H9 (cell line): ENCODE measurements at regions not wholly inside any gene's neighbourhood (a gene's known extent, or its start where the extent isn't known, plus 50 kb on each side); places are given as distances from the start of the nearest gene placed in this dataset.

Experiments
- DNase-seq: peaks from one replicate; pipeline ENCODE4 v3.0.0-alpha.2; 2017
- H2AFZ ChIP-seq: one replicate; pipeline ENCODE4 v1.6.1; 2013; ENCODE audit warnings: mild to moderate bottlenecking, low read length, control low read depth, moderate library complexity
- H2AK5ac ChIP-seq: 2 replicates; pipeline ENCODE4 v1.6.1; 2013; ENCODE audit warnings: low read length, control low read depth, mixed read lengths; ENCODE audit not compliant: insufficient read length
- H2BK120ac ChIP-seq: one replicate; pipeline ENCODE4 v1.6.1; 2013; ENCODE audit warnings: low read depth, mild to moderate bottlenecking, low read length, control low read depth, inconsistent platforms; ENCODE audit not compliant: poor library complexity, severe bottlenecking
- H2BK12ac ChIP-seq: 2 replicates; pipeline ENCODE4 v1.6.1; 2013; ENCODE audit warnings: low read length, control low read depth, mixed read lengths, low read depth; ENCODE audit not compliant: insufficient read length
- H2BK15ac ChIP-seq: 2 replicates; pipeline ENCODE4 v1.6.1; 2013; ENCODE audit warnings: low read depth, low read length, control low read depth
- H2BK20ac ChIP-seq: one replicate; pipeline ENCODE4 v1.6.1; 2013; ENCODE audit warnings: low read depth, mild to moderate bottlenecking, low read length, control low read depth, inconsistent platforms; ENCODE audit not compliant: poor library complexity, severe bottlenecking
- H2BK5ac ChIP-seq: 2 replicates; pipeline ENCODE4 v1.6.1; 2013; ENCODE audit warnings: low read length, control low read depth, mixed read lengths; ENCODE audit not compliant: insufficient read length
- H3K14ac ChIP-seq: 2 replicates; pipeline ENCODE4 v1.6.1; 2013; ENCODE audit warnings: low read length, control low read depth; ENCODE audit not compliant: insufficient read depth
- H3K18ac ChIP-seq: 2 replicates; pipeline ENCODE4 v1.6.1; 2013; ENCODE audit warnings: low read depth, mild to moderate bottlenecking, mixed read lengths, low read length, control low read depth; ENCODE audit not compliant: insufficient read length
- H3K23ac ChIP-seq: 2 replicates; pipeline ENCODE4 v1.6.1; 2013; ENCODE audit warnings: low read length, control low read depth, mixed read lengths, low read depth; ENCODE audit not compliant: insufficient read length
- H3K23me2 ChIP-seq: 2 replicates; pipeline ENCODE4 v1.6.1; 2013; ENCODE audit warnings: low read depth, mild to moderate bottlenecking, mixed read lengths, low read length, control low read depth; ENCODE audit not compliant: insufficient read length, poor library complexity, severe bottlenecking
- H3K27ac ChIP-seq: 2 replicates; pipeline ENCODE4 v1.5.1; 2013; ENCODE audit warnings: low read length, control low read depth, mixed read lengths, low read depth; ENCODE audit not compliant: insufficient read length
- H3K27me3 ChIP-seq: 2 replicates; pipeline ENCODE4 v1.6.1; 2013; ENCODE audit warnings: low read length, control low read depth, inconsistent platforms; ENCODE audit not compliant: insufficient read depth
- H3K4ac ChIP-seq: 2 replicates; pipeline ENCODE4 v1.6.1; 2013; ENCODE audit warnings: low read depth, mild to moderate bottlenecking, control low read depth, inconsistent platforms, low read length, moderate library complexity
- H3K4me1 ChIP-seq: 2 replicates; pipeline ENCODE4 v1.6.1; 2013; ENCODE audit warnings: low read length, control low read depth, inconsistent platforms; ENCODE audit not compliant: insufficient read depth
- H3K4me2 ChIP-seq: 2 replicates; pipeline ENCODE4 v1.6.1; 2013; ENCODE audit warnings: low read length, control low read depth, mixed read lengths; ENCODE audit not compliant: insufficient read length, insufficient read depth
- H3K56ac ChIP-seq: 2 replicates; pipeline ENCODE4 v1.6.1; 2013; ENCODE audit warnings: low read depth, mild to moderate bottlenecking, mixed read lengths, low read length, control low read depth; ENCODE audit not compliant: insufficient read length
- H3K79me1 ChIP-seq: 2 replicates; pipeline ENCODE4 v1.6.1; 2013; ENCODE audit warnings: low read depth, mild to moderate bottlenecking, moderate library complexity, low read length, control low read depth, inconsistent platforms; ENCODE audit not compliant: insufficient read depth, poor library complexity, severe bottlenecking
- H3K79me2 ChIP-seq: 2 replicates; pipeline ENCODE4 v1.6.1; 2013; ENCODE audit warnings: low read length, control low read depth, inconsistent platforms; ENCODE audit not compliant: insufficient read depth
- H3K9ac ChIP-seq: 2 replicates; pipeline ENCODE4 v1.6.1; 2013; ENCODE audit warnings: low read length, control low read depth, mixed read lengths; ENCODE audit not compliant: insufficient read length; ENCODE audit errors: extremely low read depth
- H3K9me3 ChIP-seq: one replicate; pipeline ENCODE4 v1.6.1; 2013; ENCODE audit warnings: low read depth, low read length, inconsistent platforms; ENCODE audit not compliant: control insufficient read depth
- H3T11ph ChIP-seq: one replicate; pipeline ENCODE4 v1.6.1; 2013; ENCODE audit warnings: mild to moderate bottlenecking, low read length, control low read depth, inconsistent platforms
- H4K20me1 ChIP-seq: one replicate; pipeline ENCODE4 v1.6.1; 2013; ENCODE audit not compliant: control insufficient read depth, insufficient read length, insufficient read depth
- H4K5ac ChIP-seq: 2 replicates; pipeline ENCODE4 v1.6.1; 2013; ENCODE audit warnings: low read depth, mild to moderate bottlenecking, mixed read lengths, low read length, control low read depth; ENCODE audit not compliant: insufficient read length
- H4K8ac ChIP-seq: replicated peaks from 2 replicates; pipeline ENCODE4 v1.6.1; 2013; ENCODE audit warnings: low read length, control low read depth, mixed read lengths, low read depth; ENCODE audit not compliant: insufficient read length
- H4K91ac ChIP-seq: 2 replicates; pipeline ENCODE4 v1.6.1; 2013; ENCODE audit warnings: low read depth, mild to moderate bottlenecking, moderate library complexity, mixed read lengths, low read length, control low read depth; ENCODE audit not compliant: insufficient read length
- H3K27ac Mint-ChIP-seq, 3 experiments: 2 replicates in 2 of 3; 3 replicates in 1 of 3; pipeline ENCODE4 v1.8.0; 2020 to 2021; ENCODE audit warnings: mixed read lengths in 3 of 3, mild to moderate bottlenecking in 1 of 3, moderate library complexity in 1 of 3
- H3K27me3 Mint-ChIP-seq: 2 replicates; pipeline ENCODE4 v1.8.0; 2021; ENCODE audit warnings: low read depth, mild to moderate bottlenecking, moderate library complexity, mixed read lengths
- H3K36me3 Mint-ChIP-seq, 3 experiments: 2 replicates in 2 of 3; 3 replicates in 1 of 3; pipeline ENCODE4 v1.8.0; 2020 to 2021; ENCODE audit warnings: low read depth in 3 of 3, mixed read lengths in 3 of 3; ENCODE audit not compliant: insufficient read depth in 1 of 3
- H3K4me1 Mint-ChIP-seq, 2 experiments: 2 replicates each; pipeline ENCODE4 v1.8.0; 2020; ENCODE audit warnings: mixed read lengths in 2 of 2
- H3K4me3 Mint-ChIP-seq, 2 experiments: 2 replicates in 1 of 2; 3 replicates in 1 of 2; pipeline ENCODE4 v1.8.0; 2020 to 2021; ENCODE audit warnings: mild to moderate bottlenecking in 2 of 2, mixed read lengths in 2 of 2, moderate library complexity in 1 of 2
- H3K9me3 Mint-ChIP-seq, 2 experiments: 2 replicates in 1 of 2; 3 replicates in 1 of 2; pipeline ENCODE4 v1.8.0; 2020; ENCODE audit warnings: mild to moderate bottlenecking in 2 of 2, mixed read lengths in 2 of 2, moderate library complexity in 1 of 2
- CTCF ChIP-seq: fragments of 200-600 bp; sonication (generic); conservative IDR thresholded peaks from 3 replicates; pipeline ENCODE4 v1.8.0; 2021; ENCODE audit warnings: antibody characterized with exemption, mild to moderate bottlenecking
- WGBS: extraction: QIAGEN DNeasy Blood & Tissue Kit; methylation state at CpG from one replicate; pipeline ENCODE4 v1.1.7; 2013; ENCODE audit warnings: missing lambda C conversion rate, low lambda C conversion rate, mixed read lengths; ENCODE audit not compliant: insufficient read length; ENCODE audit errors: extremely low coverage; 5-methylcytosine and 5-hydroxymethylcytosine counted together

GRCh38 chr7:153675131-153675530 lies 377.1 kb upstream of the DPP6 start:
- no peak overlapping the region for H3K4me2 ChIP-seq
- no peaks in the 10 kb centered on the region for H3K27me3 ChIP-seq
- TF ChIP-seq CTCF, result no peak
- H3K36me3 Mint-ChIP-seq, result peaks cover 6 to 59% (median 17%) of the 10 kb centered on the region in 3 experiments; a peak in 6 of 7 replicates
- no peaks in the 10 kb centered on the region for H3K79me2 ChIP-seq
- no peaks in the 10 kb centered on the region for H4K20me1 ChIP-seq
- H3K27me3 Mint-ChIP-seq, result peaks cover 11% of the 10 kb centered on the region
- no peaks in the 10 kb centered on the region for H3K4me1 Mint-ChIP-seq
- no peak overlapping the region for H2AK5ac ChIP-seq
- no peak overlapping the region for H2BK15ac ChIP-seq
- H2BK120ac ChIP-seq, result no peak overlapping the region
- no peaks in the 10 kb centered on the region for H3K23me2 ChIP-seq
- H3K4me1 ChIP-seq, result no peaks in the 10 kb centered on the region
- H2BK12ac ChIP-seq, result no peak overlapping the region
- no peak overlapping the region for H2AFZ ChIP-seq
- H3K14ac ChIP-seq, result no peak overlapping the region
- H3K23ac ChIP-seq, result no peak overlapping the region
- no peak overlapping the region for H4K5ac ChIP-seq
- no peak overlapping the region for H3K56ac ChIP-seq
- no peak overlapping the region for H4K91ac ChIP-seq
- H3K4ac ChIP-seq, result no peak overlapping the region
- no peak overlapping the region for H4K8ac ChIP-seq
- no CpG with 5 or more reads among the region's 3 CpGs for WGBS
- H3K9me3 ChIP-seq, result peaks cover 19% of the 10 kb centered on the region
- H3K9ac ChIP-seq, result no peak overlapping the region
- no peaks in the 10 kb centered on the region for H3K79me1 ChIP-seq
- H3K27ac ChIP-seq, result no peak overlapping the region
- no peak for DNase-seq
- peaks cover 54 to 58% of the 10 kb centered on the region in 2 experiments for H3K9me3 Mint-ChIP-seq
- no peak overlapping the region for H2BK20ac ChIP-seq
- no peak overlapping the region for H2BK5ac ChIP-seq
- H3K27ac Mint-ChIP-seq, result no peak overlapping the region
- H3K18ac ChIP-seq, result no peak overlapping the region
- no peak overlapping the region for H3T11ph ChIP-seq
- no peak overlapping the region for H3K4me3 Mint-ChIP-seq
